Sigmoid colon (tissue), 4 donors: ENCODE measurements at regions not wholly inside any gene's neighbourhood (a gene's known extent, or its start where the extent isn't known, plus 50 kb on each side); places are given as distances from the start of the nearest gene placed in this dataset.

Source experiments
- CTCF ChIP-seq, 4 experiments: fragments of 450-650 bp in 3 of 4; fragments of 200-600 bp in 1 of 4; IDR thresholded peaks; one replicate each; pipeline ENCODE4 v1.5.1; 2016 to 2019; ENCODE audit warnings: antibody characterized with exemption in 4 of 4, mild to moderate bottlenecking in 3 of 4, moderate library complexity in 2 of 4
- EP300 ChIP-seq, 4 donors: sonication (generic); formaldehyde crosslinking; IDR thresholded peaks; one replicate each; pipeline ENCODE4 v1.6.1; 2017; ENCODE audit warnings: antibody characterized with exemption in 4 of 4
- POLR2AphosphoS5 ChIP-seq, 4 donors: sonication (generic); formaldehyde crosslinking; IDR thresholded peaks; one replicate each; pipeline ENCODE4 v1.6.1; 2017; ENCODE audit warnings: antibody characterized with exemption in 4 of 4

GRCh38 chr6:91098006-91098405 lies 511.1 kb upstream of the MAP3K7 start:
- TF ChIP-seq POLR2AphosphoS5 (IDR thresholded peaks at IDR 0.05) (no peak), EP300 (IDR thresholded peaks at IDR 0.05) (no peak), CTCF (IDR thresholded peaks at IDR 0.05) (no peak)
